Daoy (cell line): ENCODE measurements at regions not wholly inside any gene's neighbourhood (a gene's known extent, or its start where the extent isn't known, plus 50 kb on each side); places are given as distances from the start of the nearest gene placed in this dataset.
A peak's percentile ranks its signal among the peaks of the same experiment; 100 is the strongest.
"Not testable (repeated sequence)": the region's sequence is repeated elsewhere in the genome, so short reads cannot be mapped to it uniquely, and the experiment has no call there.

Experiments used
- DNase-seq: peaks from one replicate; pipeline ENCODE4 v3.0.0-alpha.2; 2015; ENCODE audit warnings: low read depth

DNA sequence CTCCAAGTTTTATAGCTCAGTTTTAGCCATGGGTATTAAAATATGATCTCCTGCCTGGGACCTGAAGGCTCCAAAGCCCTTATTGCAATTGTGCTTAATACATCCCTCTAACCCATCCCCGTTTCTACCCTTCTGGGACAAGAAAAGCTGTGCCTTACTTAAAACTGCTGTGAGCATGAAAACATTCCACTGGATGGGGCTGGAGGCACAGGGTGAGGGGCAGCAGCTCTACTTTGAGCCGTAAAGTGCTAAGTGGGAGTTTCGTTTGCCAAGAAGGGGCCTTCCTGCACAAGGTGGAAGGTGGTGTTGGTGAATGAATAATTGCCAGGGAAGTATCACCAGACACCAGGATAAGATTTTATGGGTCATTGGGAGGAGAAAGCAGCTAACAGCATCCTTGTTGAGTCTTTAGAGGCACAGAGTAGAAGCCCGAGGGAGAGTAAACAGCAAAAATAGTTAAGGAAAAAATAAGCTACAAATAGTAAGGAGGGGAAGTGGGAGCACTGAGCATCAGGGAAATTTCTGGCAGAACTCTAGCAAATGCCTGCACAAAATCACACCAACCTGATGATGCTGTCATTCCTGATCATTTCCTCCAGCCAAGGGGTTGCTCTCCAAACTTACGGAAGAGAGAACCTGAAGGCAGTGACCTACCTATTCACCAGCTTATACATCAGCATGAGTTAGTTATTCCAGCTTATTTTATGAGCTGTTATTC is 218.4 kb downstream of the MREG start:
- no peak for DNase-seq

DNA sequence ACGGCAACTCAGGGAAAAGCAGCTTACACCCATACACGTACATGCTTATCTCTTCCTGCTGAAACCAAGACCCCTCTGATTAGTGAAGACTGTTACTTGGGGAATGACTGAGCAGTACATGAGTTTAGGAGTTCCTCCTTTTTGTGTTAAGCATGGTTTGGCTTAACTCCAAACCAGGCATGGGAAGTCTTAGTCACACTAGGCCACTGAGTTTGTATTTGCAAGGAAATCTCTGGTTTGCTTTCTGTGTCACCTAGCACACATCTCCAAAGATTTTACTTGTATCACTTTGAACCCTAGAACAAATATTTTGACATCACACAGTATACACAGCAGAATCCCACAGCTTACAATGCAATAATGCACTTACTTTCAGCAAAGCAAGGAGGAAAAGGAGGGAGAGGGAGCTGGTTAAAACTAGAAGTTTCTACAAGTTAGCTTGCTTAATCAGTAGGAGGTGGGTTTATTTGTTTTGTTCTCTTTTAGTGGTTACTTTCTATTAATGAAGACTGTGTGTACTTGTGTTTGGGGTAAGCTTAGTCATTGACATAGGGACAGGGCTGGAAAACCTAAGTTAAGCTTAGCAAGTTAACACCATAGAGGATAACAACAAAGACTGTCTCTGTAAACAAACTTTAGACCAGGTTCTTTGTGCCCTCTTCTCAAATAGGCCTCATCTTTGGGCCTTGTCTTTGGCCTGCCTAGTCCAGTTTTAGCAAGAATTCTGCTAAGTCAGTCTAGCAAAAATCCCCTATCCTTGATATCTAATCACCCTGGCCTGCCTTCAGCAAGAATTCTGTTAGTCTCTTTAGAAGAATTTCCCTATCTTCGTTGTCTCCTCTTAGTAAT is 219.4 kb downstream of the MREG start:
- DNase-seq = peak; percentile 94

GRCh38 chr2:215791481-215791937 is 221.8 kb downstream of the MREG start:
- DNase-seq = no peak

- DNase-seq = no peak
These were observed 222.6 kb downstream of the MREG start for GRCh38 chr2:215790523-215791421.

DNA sequence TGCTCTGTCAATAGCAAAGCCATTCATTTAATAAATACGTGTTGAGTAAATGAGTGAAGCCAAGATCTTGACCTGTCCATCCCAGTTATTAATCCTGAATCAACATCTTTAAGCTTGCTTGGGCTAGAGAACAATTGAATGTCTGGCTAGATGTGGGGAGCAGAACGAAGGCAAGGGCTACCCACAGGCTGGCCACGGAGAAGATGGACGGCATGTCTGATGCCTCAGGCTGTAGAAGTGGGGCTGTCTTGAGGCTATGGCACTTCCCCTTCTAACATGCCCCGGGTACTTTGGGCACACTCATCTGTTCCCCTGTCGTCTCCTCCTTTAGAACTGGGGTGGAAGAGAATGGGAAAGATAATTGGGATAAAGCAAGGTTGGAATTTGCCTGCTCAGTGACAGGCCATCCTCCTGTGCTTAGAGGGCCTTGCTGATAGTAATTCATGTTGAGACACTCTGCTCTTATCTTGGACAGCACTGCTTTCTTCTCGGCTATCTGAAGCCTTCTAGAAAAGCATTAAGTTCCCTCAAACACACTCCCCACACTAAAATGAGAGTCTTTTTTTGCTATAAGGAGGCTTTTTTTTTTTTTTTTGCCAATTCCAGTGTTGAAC is 225.7 kb downstream of the MREG start:
- no peak for DNase-seq

- no peak for DNase-seq
These were observed 226.3 kb downstream of the MREG start for GRCh38 chr2:215787025-215787424.

GRCh38 chr2:215784371-215784783 is 229.0 kb downstream of the MREG start:
- no peak for DNase-seq

DNA sequence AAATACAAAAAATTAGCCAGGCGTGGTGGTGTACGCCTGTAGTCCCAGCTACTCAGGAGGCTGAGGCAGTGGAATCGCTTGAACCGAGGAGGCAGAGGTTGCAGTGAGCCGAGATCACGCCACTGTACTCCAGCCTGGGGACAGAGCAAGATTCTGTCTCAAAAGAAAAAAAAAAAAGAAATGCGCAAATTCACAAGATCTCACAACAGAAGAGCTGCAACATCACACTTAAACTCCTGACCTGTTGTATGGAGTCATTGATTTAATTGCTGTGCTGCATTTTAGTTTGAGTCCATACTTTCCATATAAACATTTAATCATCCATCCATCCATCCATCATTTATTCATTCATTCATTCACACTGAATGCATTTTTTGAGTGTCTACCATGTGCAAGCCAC is 229.7 kb downstream of the MREG start:
- DNase-seq = not testable (repeated sequence)

DNA sequence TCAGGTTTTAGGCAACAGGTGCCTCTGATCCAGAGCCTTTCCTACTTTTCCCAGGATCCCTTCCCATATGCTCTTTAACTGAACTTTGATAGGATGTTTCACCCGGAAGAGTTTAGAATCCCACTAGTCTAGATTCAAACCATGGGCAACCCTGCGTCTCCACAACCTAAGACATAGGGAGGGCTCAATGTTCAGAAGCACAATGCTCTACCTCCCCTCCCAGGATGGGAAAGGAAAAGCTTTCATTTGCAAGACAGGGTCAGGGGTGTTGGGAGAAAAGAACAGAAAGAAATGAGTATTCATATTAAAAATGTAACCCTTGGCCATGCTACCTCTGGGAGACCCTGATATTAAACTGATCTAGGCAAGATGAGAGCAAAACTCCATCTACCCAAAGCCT is 230.4 kb downstream of the MREG start:
- DNase-seq = no peak

GRCh38 chr2:215782295-215782694 is 231.1 kb downstream of the MREG start:
- no peak for DNase-seq

DNA sequence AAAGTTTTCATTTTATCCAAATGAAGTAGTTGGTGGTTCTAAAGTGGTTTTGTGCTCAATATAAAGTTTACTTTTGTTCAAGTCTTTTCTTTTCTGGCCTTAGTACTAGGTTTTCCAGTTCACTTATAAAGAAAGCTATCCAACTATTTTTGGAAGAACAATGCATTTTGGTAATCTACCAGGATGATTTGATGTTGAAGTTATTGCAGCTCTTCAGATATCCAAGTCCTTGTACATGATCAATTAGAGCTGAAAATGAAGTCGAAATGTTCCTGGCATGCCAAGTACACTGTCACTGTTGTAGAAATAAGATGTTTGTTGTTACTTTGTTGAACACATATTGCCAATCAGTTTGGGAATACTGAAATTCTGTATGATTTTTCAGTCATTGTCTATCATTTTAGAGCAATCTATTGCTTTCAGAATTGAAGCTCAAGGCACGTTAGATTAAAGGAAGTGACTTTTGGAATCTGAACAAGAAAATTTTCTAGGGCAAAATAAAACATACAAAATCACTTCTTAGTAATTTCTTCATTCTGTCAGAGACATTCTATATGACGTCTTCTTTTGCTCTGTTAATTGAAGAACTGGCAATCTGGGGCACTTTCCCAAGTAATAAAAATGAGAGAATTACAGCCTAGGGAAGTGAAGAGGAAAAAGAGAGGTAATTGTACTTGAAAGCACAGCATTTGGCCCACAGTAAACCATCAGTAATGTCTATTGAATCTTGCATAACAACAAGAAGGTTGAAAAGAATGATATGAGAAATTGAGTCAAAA is 232.3 kb downstream of the MREG start:
- DNase-seq = no peak

- no peak for DNase-seq
These were observed 233.0 kb downstream of the MREG start for GRCh38 chr2:215780313-215780712.

DNA sequence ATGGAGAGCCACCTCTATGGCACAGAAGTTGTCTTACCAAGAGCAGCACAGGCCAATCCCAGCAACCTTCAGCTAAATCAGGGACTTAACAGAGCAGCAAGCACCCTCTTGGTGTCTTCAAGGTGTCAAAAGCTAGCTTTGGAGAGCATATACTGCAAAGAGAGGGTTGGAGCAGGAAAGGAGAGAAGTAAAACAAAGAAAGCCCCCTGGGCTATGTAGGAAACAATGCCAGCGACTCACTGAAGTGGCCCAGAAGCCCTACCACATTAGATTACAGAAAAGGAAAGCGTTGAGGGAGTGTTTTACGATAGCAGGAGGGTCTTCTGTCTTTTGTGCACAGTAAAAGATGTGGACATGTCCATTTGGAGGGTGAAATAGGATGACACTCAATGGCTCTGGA is 233.4 kb downstream of the MREG start:
- no peak for DNase-seq

- no peak for DNase-seq
These were observed 235.8 kb downstream of the MREG start for GRCh38 chr2:215777465-215778044.

DNA sequence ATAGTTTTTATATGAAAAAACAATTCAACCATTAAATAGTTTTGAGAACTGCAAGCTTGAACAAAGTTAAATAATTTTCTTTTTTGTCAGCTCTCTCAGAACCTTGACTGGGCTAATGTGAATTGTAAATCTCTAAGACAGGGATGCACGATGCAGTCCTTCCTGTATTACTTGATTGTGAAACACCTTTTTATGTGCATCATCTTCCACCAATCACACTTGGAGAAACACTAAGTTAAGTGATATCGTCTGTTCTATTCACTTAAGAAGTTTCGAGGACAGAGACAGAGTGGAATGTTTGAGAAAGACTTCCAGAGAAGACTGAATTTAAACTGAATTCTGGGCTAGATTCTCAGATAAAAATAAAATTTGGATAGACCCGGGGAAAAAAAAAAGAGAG is 238.2 kb downstream of the MREG start:
- DNase-seq = no peak

- peak; percentile 95 for DNase-seq
These were observed 239.6 kb downstream of the MREG start for GRCh38 chr2:215773728-215774127.

- no peak for DNase-seq
These were observed 240.5 kb downstream of the MREG start for GRCh38 chr2:215772634-215773563.

GRCh38 chr2:215772003-215772402 is 241.3 kb downstream of the MREG start:
- DNase-seq = peak; percentile 91

GRCh38 chr2:215771241-215771640 is 242.1 kb downstream of the MREG start:
- DNase-seq = peak; percentile 65
